MM.1S (cell line): ENCODE measurements at regions not wholly inside any gene's neighbourhood (a gene's known extent, or its start where the extent isn't known, plus 50 kb on each side); places are given as distances from the start of the nearest gene placed in this dataset.

Experiments used
- DNase-seq: peaks from one replicate; pipeline ENCODE4 v3.0.0-alpha.2; 2015
- H2AFZ ChIP-seq: fragments of 300-600 bp; sonication (generic); 2 replicates; pipeline ENCODE4 v1.6.0; 2016; ENCODE audit warnings: antibody characterized with exemption, low read length
- H3F3A ChIP-seq: fragments of 300-600 bp; sonication (generic); 2 replicates; pipeline ENCODE4 v1.6.1; 2016; ENCODE audit warnings: mild to moderate bottlenecking, antibody characterized with exemption, low read length, moderate library complexity, mixed read lengths; ENCODE audit not compliant: insufficient read depth
- H3K27ac ChIP-seq: fragments of 300-600 bp; sonication (generic); 2 replicates; pipeline ENCODE4 v1.5.1; 2016; ENCODE audit warnings: mild to moderate bottlenecking, low read length
- H3K27me3 ChIP-seq: fragments of 300-600 bp; sonication (generic); replicated peaks from 2 replicates; pipeline ENCODE4 v1.6.0; 2016; ENCODE audit warnings: low read length; ENCODE audit not compliant: insufficient read depth
- H3K36me3 ChIP-seq: fragments of 300-600 bp; sonication (generic); replicated peaks from 2 replicates; pipeline ENCODE4 v1.6.1; 2016; ENCODE audit warnings: mild to moderate bottlenecking, low read length, mixed read lengths; ENCODE audit not compliant: insufficient read depth
- H3K4me1 ChIP-seq: fragments of 300-600 bp; sonication (generic); 2 replicates; pipeline ENCODE4 v1.6.1; 2016; ENCODE audit warnings: low read length, mixed read lengths
- H3K4me2 ChIP-seq: fragments of 300-600 bp; sonication (generic); 2 replicates; pipeline ENCODE4 v1.6.0; 2016; ENCODE audit warnings: low read depth, low read length
- H3K4me3 ChIP-seq: fragments of 300-600 bp; sonication (generic); 2 replicates; pipeline ENCODE4 v1.5.1; 2016; ENCODE audit warnings: low read length, mixed read lengths
- H3K79me2 ChIP-seq: fragments of 300-600 bp; sonication (generic); 2 replicates; pipeline ENCODE4 v1.6.1; 2016; ENCODE audit warnings: mixed run types, low read length, mixed read lengths
- H3K9ac ChIP-seq: fragments of 300-600 bp; sonication (generic); 2 replicates; pipeline ENCODE4 v1.6.1; 2016; ENCODE audit warnings: low read length, mixed read lengths
- H3K9me2 ChIP-seq: fragments of 300-600 bp; sonication (generic); replicated peaks from 2 replicates; pipeline ENCODE4 v1.6.1; 2016; ENCODE audit warnings: mild to moderate bottlenecking, low read length, mixed read lengths; ENCODE audit not compliant: insufficient read depth
- H3K9me3 ChIP-seq: fragments of 300-600 bp; sonication (generic); replicated peaks from 2 replicates; pipeline ENCODE4 v1.6.1; 2016; ENCODE audit warnings: mild to moderate bottlenecking, low read length, mixed read lengths; ENCODE audit not compliant: insufficient read depth
- H4K20me1 ChIP-seq: fragments of 300-600 bp; sonication (generic); 2 replicates; pipeline ENCODE4 v1.6.1; 2016; ENCODE audit warnings: mild to moderate bottlenecking, low read length, moderate library complexity, mixed read lengths; ENCODE audit not compliant: insufficient read depth
- CTCF ChIP-seq: fragments of 300-600 bp; sonication (generic); IDR thresholded peaks from 2 replicates; pipeline ENCODE4 v1.5.1; 2016; ENCODE audit warnings: antibody characterized with exemption, low read length, mixed read lengths
- EZH2 ChIP-seq: fragments of 300-600 bp; sonication (generic); optimal IDR thresholded peaks from 2 replicates; pipeline ENCODE3; 2017; ENCODE audit warnings: low read depth, mild to moderate bottlenecking, antibody characterized with exemption, low read length, mixed read lengths
- EZH2phosphoT487 ChIP-seq: fragments of 300-600 bp; sonication (generic); IDR thresholded peaks from 2 replicates; pipeline ENCODE4 v1.6.1; 2018; ENCODE audit warnings: antibody characterized with exemption, low read length

GRCh38 chr16:80375513-80375912 lies 165.3 kb upstream of the DYNLRB2 start:
- Histone ChIP-seq H3K27ac (no peak overlapping the region), H3K4me1 (no peaks in the 10 kb centered on the region), H3K4me3 (no peak overlapping the region), H2AFZ (no peak overlapping the region), H3K4me2 (no peak overlapping the region), H3F3A (no peaks in the 10 kb centered on the region), H3K79me2 (no peaks in the 10 kb centered on the region), H3K9ac (no peak overlapping the region), H3K36me3 (no peaks in the 10 kb centered on the region), H4K20me1 (no peaks in the 10 kb centered on the region), H3K9me3 (no peaks in the 10 kb centered on the region), H3K27me3 (no peaks in the 10 kb centered on the region), H3K9me2 (no peaks in the 10 kb centered on the region)
- TF ChIP-seq CTCF (no peak), EZH2phosphoT487 (no peak), EZH2 (no peak)
- DNase-seq = no peak

- Histone ChIP-seq H2AFZ (no peak overlapping the region), H3K79me2 (no peaks in the 10 kb centered on the region), H3K36me3 (no peaks in the 10 kb centered on the region), H3K9ac (no peak overlapping the region), H3K9me3 (no peaks in the 10 kb centered on the region), H3K9me2 (no peaks in the 10 kb centered on the region), H3K4me1 (0 out of 2 replicates have a peak, but pooled peaks cover 5% of the 10 kb centered on the region), H4K20me1 (no peaks in the 10 kb centered on the region), H3K27me3 (no peaks in the 10 kb centered on the region), H3F3A (no peaks in the 10 kb centered on the region), H3K4me3 (no peak overlapping the region), H3K27ac (no peak overlapping the region), H3K4me2 (no peak overlapping the region)
- TF ChIP-seq EZH2 = no peak
- DNase-seq = no peak
Observed at GRCh38 chr16:80372341-80372740, 168.5 kb upstream of the DYNLRB2 start.

- Histone ChIP-seq H3K9me3 (no peaks in the 10 kb centered on the region), H2AFZ (no peak overlapping the region), H3K9me2 (no peaks in the 10 kb centered on the region), H3K36me3 (no peaks in the 10 kb centered on the region), H3K4me1 (0 out of 2 replicates have a peak, but pooled peaks cover 5% of the 10 kb centered on the region), H4K20me1 (no peaks in the 10 kb centered on the region), H3K79me2 (no peaks in the 10 kb centered on the region), H3K4me2 (no peak overlapping the region), H3F3A (no peaks in the 10 kb centered on the region), H3K9ac (peak overlapping the region; percentile 13; the same call in 1 of the 2 replicates), H3K27ac (peak overlapping the region; percentile 44; the same call in 1 of the 2 replicates), H3K27me3 (no peaks in the 10 kb centered on the region), H3K4me3 (no peak overlapping the region)
- peak; percentile 43 for DNase-seq
- peak; percentile 47 for TF ChIP-seq CTCF
- no peak for TF ChIP-seq EZH2
- TF ChIP-seq EZH2phosphoT487 = no peak
Observed at GRCh38 chr16:80369138-80369958, 171.4 kb upstream of the DYNLRB2 start.

GRCh38 chr16:80367037-80367658 lies 173.6 kb upstream of the DYNLRB2 start:
- Histone ChIP-seq H3K27ac (no peak overlapping the region), H3K9me3 (no peaks in the 10 kb centered on the region), H3F3A (no peaks in the 10 kb centered on the region), H3K9me2 (no peaks in the 10 kb centered on the region), H3K9ac (no peak overlapping the region), H3K27me3 (no peaks in the 10 kb centered on the region), H3K79me2 (no peaks in the 10 kb centered on the region), H3K4me2 (no peak overlapping the region), H4K20me1 (no peaks in the 10 kb centered on the region), H2AFZ (no peak overlapping the region), H3K4me1 (0 out of 2 replicates have a peak, but pooled peaks cover 5% of the 10 kb centered on the region), H3K4me3 (no peak overlapping the region), H3K36me3 (no peaks in the 10 kb centered on the region)
- DNase-seq = no peak
- TF ChIP-seq CTCF = no peak
- TF ChIP-seq EZH2 = no peak
- TF ChIP-seq EZH2phosphoT487 = no peak
